ENCODE measurements at regions not wholly inside any gene's neighbourhood (a gene's known extent, or its start where the extent isn't known, plus 50 kb on each side); places are given as distances from the start of the nearest gene placed in this dataset.

GRCh38 chr1:63255153-63255552 is 67.2 kb upstream of the FOXD3 start:
- H3F3A ChIP-seq (ENCODE audit: low read depth) = no peaks in the 10 kb centered on the region
- H3K9ac ChIP-seq (ENCODE audit: low read depth, low read length, poor library complexity, severe bottlenecking) = no peak overlapping the region
- no peaks in the 10 kb centered on the region for H3K79me2 ChIP-seq (ENCODE audit: insufficient read depth, low read length)
- no peak overlapping the region for H2AFZ ChIP-seq (ENCODE audit: low read length)
- H3K9me2 ChIP-seq (replicated peaks; ENCODE audit: low read depth, low read length) = no peaks in the 10 kb centered on the region
- H4K20me1 ChIP-seq (ENCODE audit: insufficient read depth, low read length, poor library complexity, severe bottlenecking) = no peaks in the 10 kb centered on the region
- no peak overlapping the region for H3K4me3 ChIP-seq (ENCODE audit: low read length, poor library complexity, severe bottlenecking)
- no peaks in the 10 kb centered on the region for H3K36me3 ChIP-seq (ENCODE audit: insufficient read depth, low read length)
- no peak for TF ChIP-seq EZH2phosphoT487 (IDR thresholded peaks at IDR 0.05; ENCODE audit: borderline replicate concordance)
- TF ChIP-seq, protein P1, sequence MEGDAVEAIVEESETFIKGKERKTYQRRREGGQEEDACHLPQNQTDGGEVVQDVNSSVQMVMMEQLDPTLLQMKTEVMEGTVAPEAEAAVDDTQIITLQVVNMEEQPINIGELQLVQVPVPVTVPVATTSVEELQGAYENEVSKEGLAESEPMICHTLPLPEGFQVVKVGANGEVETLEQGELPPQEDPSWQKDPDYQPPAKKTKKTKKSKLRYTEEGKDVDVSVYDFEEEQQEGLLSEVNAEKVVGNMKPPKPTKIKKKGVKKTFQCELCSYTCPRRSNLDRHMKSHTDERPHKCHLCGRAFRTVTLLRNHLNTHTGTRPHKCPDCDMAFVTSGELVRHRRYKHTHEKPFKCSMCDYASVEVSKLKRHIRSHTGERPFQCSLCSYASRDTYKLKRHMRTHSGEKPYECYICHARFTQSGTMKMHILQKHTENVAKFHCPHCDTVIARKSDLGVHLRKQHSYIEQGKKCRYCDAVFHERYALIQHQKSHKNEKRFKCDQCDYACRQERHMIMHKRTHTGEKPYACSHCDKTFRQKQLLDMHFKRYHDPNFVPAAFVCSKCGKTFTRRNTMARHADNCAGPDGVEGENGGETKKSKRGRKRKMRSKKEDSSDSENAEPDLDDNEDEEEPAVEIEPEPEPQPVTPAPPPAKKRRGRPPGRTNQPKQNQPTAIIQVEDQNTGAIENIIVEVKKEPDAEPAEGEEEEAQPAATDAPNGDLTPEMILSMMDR (conservative IDR thresholded peaks at IDR 0.05; ENCODE audit: low read length) = no peak
- no peak overlapping the region for H3K4me2 ChIP-seq (ENCODE audit: low read depth, low read length, poor library complexity, severe bottlenecking)
- H3K27me3 ChIP-seq (ENCODE audit: insufficient read depth, low read length, poor library complexity, severe bottlenecking) = no peaks in the 10 kb centered on the region
- no peaks in the 10 kb centered on the region for H3K9me3 ChIP-seq (ENCODE audit: insufficient read depth, low read depth, low read length)
- H3K4me1 ChIP-seq (ENCODE audit: insufficient read depth, low read length, poor library complexity, severe bottlenecking) = no peaks in the 10 kb centered on the region

- Histone ChIP-seq H3K9me2 (replicated peaks; ENCODE audit: low read depth, low read length) (no peaks in the 10 kb centered on the region), H3K9me3 (ENCODE audit: insufficient read depth, low read depth, low read length) (no peaks in the 10 kb centered on the region), H3K4me1 (ENCODE audit: insufficient read depth, low read length, poor library complexity, severe bottlenecking) (no peaks in the 10 kb centered on the region), H4K20me1 (ENCODE audit: insufficient read depth, low read length, poor library complexity, severe bottlenecking) (no peaks in the 10 kb centered on the region), H3K4me2 (ENCODE audit: low read depth, low read length, poor library complexity, severe bottlenecking) (no peak overlapping the region), H3K36me3 (ENCODE audit: insufficient read depth, low read length) (no peaks in the 10 kb centered on the region), H3F3A (ENCODE audit: low read depth) (no peaks in the 10 kb centered on the region), H3K4me3 (ENCODE audit: low read length, poor library complexity, severe bottlenecking) (no peak overlapping the region), H3K27me3 (ENCODE audit: insufficient read depth, low read length, poor library complexity, severe bottlenecking) (no peaks in the 10 kb centered on the region), H2AFZ (ENCODE audit: low read length) (no peak overlapping the region; the same call in 1 of the 2 replicates), H3K79me2 (ENCODE audit: insufficient read depth, low read length) (no peaks in the 10 kb centered on the region), H3K9ac (ENCODE audit: low read depth, low read length, poor library complexity, severe bottlenecking) (no peak overlapping the region)
- TF ChIP-seq, protein P1 (conservative IDR thresholded peaks at IDR 0.05; ENCODE audit: low read length) = no peak
- no peak for TF ChIP-seq EZH2phosphoT487 (IDR thresholded peaks at IDR 0.05; ENCODE audit: borderline replicate concordance)
Measured at GRCh38 chr1:63261736-63262458, 60.5 kb upstream of the FOXD3 start.

DNA sequence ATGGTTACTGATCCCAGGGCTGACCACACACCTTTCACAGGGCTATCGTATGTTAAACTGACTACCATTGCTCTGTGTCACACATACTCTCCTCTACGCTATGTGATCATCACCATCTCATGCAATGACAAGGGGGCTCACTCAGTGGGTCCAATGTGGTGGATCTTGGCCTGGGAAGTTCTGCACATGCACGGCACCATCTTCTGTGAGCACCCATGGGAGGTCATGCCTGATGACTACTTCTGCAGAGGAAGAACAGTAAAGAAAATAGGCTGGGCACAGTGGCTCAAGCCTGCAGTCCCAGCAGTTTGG is 60.0 kb upstream of the FOXD3 start:
- H3K27me3 ChIP-seq (ENCODE audit: insufficient read depth, low read length, poor library complexity, severe bottlenecking) = no peaks in the 10 kb centered on the region
- H2AFZ ChIP-seq (ENCODE audit: low read length) = no peak overlapping the region
- no peaks in the 10 kb centered on the region for H3K9me3 ChIP-seq (ENCODE audit: insufficient read depth, low read depth, low read length)
- no peaks in the 10 kb centered on the region for H4K20me1 ChIP-seq (ENCODE audit: insufficient read depth, low read length, poor library complexity, severe bottlenecking)
- H3K4me2 ChIP-seq (ENCODE audit: low read depth, low read length, poor library complexity, severe bottlenecking) = no peak overlapping the region
- TF ChIP-seq, protein P1 (conservative IDR thresholded peaks at IDR 0.05; ENCODE audit: low read length) = no peak
- TF ChIP-seq EZH2phosphoT487 (IDR thresholded peaks at IDR 0.05; ENCODE audit: borderline replicate concordance) = no peak
- H3K36me3 ChIP-seq (ENCODE audit: insufficient read depth, low read length) = no peaks in the 10 kb centered on the region
- H3K9ac ChIP-seq (ENCODE audit: low read depth, low read length, poor library complexity, severe bottlenecking) = no peak overlapping the region
- no peaks in the 10 kb centered on the region for H3K79me2 ChIP-seq (ENCODE audit: insufficient read depth, low read length)
- H3F3A ChIP-seq (ENCODE audit: low read depth) = no peaks in the 10 kb centered on the region
- no peak overlapping the region for H3K4me3 ChIP-seq (ENCODE audit: low read length, poor library complexity, severe bottlenecking)
- no peaks in the 10 kb centered on the region for H3K4me1 ChIP-seq (ENCODE audit: insufficient read depth, low read length, poor library complexity, severe bottlenecking)
- H3K9me2 ChIP-seq (replicated peaks; ENCODE audit: low read depth, low read length) = no peaks in the 10 kb centered on the region
